ENCODE measurements at regions not wholly inside any gene's neighbourhood (a gene's known extent, or its start where the extent isn't known, plus 50 kb on each side); places are given as distances from the start of the nearest gene placed in this dataset.

DNA sequence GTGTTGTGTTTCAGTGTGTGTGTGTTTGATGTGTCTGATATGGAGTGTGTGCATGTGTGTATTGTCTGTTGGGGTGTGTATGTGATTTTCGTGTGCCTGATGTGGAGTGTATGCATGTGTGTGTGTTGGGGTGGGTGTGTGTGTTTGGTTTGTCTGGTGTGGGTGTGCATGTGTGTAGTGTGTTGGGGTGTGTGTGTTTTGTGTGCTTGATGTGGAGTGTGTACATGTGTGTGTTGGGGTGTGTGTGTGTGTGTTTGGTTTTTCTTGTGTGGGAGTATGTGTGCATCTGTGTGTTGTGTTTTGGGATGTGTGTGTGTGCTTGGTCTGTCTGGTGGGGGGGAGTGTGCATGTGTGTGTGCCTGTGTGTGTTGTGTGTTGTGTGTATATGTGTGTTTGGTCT, 247.4 kb upstream of the ST6GAL2 start:
- Histone ChIP-seq H3K27ac (ENCODE audit: insufficient read length, low read depth, low read length) (no peak overlapping the region), H3K4ac (ENCODE audit: low read depth, low read length) (no peak overlapping the region), H3K14ac (ENCODE audit: insufficient read depth, low read length) (no peak overlapping the region), H2AFZ (ENCODE audit: low read length) (no peak overlapping the region), H2BK5ac (ENCODE audit: insufficient read length, low read length) (no peak overlapping the region), H3K9ac (ENCODE audit: extremely low read depth, insufficient read length, low read length) (no peak overlapping the region), H3K23me2 (ENCODE audit: insufficient read length, low read depth, low read length, poor library complexity, severe bottlenecking) (peaks cover 2% of the 10 kb centered on the region), H3K4me1 (ENCODE audit: insufficient read depth, low read length) (no peaks in the 10 kb centered on the region), H3K9me3 (ENCODE audit: control insufficient read depth, low read depth, low read length) (no peaks in the 10 kb centered on the region), H3K56ac (ENCODE audit: insufficient read length, low read depth, low read length) (no peak overlapping the region), H2BK120ac (ENCODE audit: low read depth, low read length, poor library complexity, severe bottlenecking) (no peak overlapping the region), H3K18ac (ENCODE audit: insufficient read length, low read depth, low read length) (peak overlapping the region; percentile 29), H4K8ac (replicated peaks; ENCODE audit: insufficient read length, low read depth, low read length) (peak overlapping the region; percentile 14), H4K91ac (ENCODE audit: insufficient read length, low read depth, low read length) (no peak overlapping the region), H4K5ac (ENCODE audit: insufficient read length, low read depth, low read length) (peak overlapping the region; percentile 92), H2BK15ac (ENCODE audit: low read depth, low read length) (no peak overlapping the region), H3K27me3 (ENCODE audit: insufficient read depth, low read length) (no peaks in the 10 kb centered on the region), H3K79me2 (ENCODE audit: insufficient read depth, low read length) (no peaks in the 10 kb centered on the region), H4K20me1 (ENCODE audit: control insufficient read depth, insufficient read depth, insufficient read length) (no peaks in the 10 kb centered on the region), H2BK12ac (ENCODE audit: insufficient read length, low read depth, low read length) (no peak overlapping the region), H3K23ac (ENCODE audit: insufficient read length, low read depth, low read length) (no peak overlapping the region), H3K79me1 (ENCODE audit: insufficient read depth, low read depth, low read length, poor library complexity, severe bottlenecking) (no peaks in the 10 kb centered on the region), H3T11ph (ENCODE audit: low read length) (no peak overlapping the region), H2AK5ac (ENCODE audit: insufficient read length, low read length) (no peak overlapping the region), H2BK20ac (ENCODE audit: low read depth, low read length, poor library complexity, severe bottlenecking) (no peak overlapping the region), H3K4me2 (ENCODE audit: insufficient read depth, insufficient read length, low read length) (no peak overlapping the region)
- Mint-ChIP-seq H3K9me3 (no peaks in the 10 kb centered on the region; a peak in 1 of 5 replicates), H3K4me3 (no peak overlapping the region), H3K4me1 (no peaks in the 10 kb centered on the region), H3K36me3 (ENCODE audit: insufficient read depth in 1 of 3, low read depth in 3 of 3) (no peaks in the 10 kb centered on the region), H3K27me3 (ENCODE audit: low read depth) (no peaks in the 10 kb centered on the region), H3K27ac (no peak overlapping the region)
- no CpG with 5 or more reads among the region's 1 CpG for WGBS (ENCODE audit: extremely low coverage, insufficient read length, low lambda C conversion rate)
- DNase-seq, result no peak
- TF ChIP-seq, protein P1, sequence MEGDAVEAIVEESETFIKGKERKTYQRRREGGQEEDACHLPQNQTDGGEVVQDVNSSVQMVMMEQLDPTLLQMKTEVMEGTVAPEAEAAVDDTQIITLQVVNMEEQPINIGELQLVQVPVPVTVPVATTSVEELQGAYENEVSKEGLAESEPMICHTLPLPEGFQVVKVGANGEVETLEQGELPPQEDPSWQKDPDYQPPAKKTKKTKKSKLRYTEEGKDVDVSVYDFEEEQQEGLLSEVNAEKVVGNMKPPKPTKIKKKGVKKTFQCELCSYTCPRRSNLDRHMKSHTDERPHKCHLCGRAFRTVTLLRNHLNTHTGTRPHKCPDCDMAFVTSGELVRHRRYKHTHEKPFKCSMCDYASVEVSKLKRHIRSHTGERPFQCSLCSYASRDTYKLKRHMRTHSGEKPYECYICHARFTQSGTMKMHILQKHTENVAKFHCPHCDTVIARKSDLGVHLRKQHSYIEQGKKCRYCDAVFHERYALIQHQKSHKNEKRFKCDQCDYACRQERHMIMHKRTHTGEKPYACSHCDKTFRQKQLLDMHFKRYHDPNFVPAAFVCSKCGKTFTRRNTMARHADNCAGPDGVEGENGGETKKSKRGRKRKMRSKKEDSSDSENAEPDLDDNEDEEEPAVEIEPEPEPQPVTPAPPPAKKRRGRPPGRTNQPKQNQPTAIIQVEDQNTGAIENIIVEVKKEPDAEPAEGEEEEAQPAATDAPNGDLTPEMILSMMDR (conservative IDR thresholded peaks at IDR 0.05), result no peak

Measured in H9 (cell line).